SU-DHL-6 (cell line): ENCODE measurements at regions not wholly inside any gene's neighbourhood (a gene's known extent, or its start where the extent isn't known, plus 50 kb on each side); places are given as distances from the start of the nearest gene placed in this dataset.

Experiments
- H2AFZ ChIP-seq: fragments of 200-600 bp; sonication (generic); 2 replicates; pipeline ENCODE4 v1.6.1; 2014; ENCODE audit warnings: low read depth, mild to moderate bottlenecking, moderate library complexity, mixed read lengths, antibody characterized with exemption, low read length; ENCODE audit not compliant: severe bottlenecking
- H3F3A ChIP-seq: fragments of 200-600 bp; shearing (Covaris generic); 2 replicates; pipeline ENCODE4 v1.6.0; 2016; ENCODE audit warnings: antibody characterized with exemption, mild to moderate bottlenecking; ENCODE audit not compliant: insufficient read depth
- H3K27ac ChIP-seq: fragments of 200-600 bp; sonication (generic); 2 replicates; pipeline ENCODE4 v1.5.1; 2016; ENCODE audit warnings: low read depth, mild to moderate bottlenecking, low read length, moderate library complexity, mixed read lengths
- H3K27me3 ChIP-seq: fragments of 200-600 bp; sonication (generic), shearing (Covaris generic); 2 replicates; pipeline ENCODE4 v1.6.0; 2014; ENCODE audit warnings: mild to moderate bottlenecking, low read length
- H3K36me3 ChIP-seq: fragments of 200-600 bp; sonication (generic); 2 replicates; pipeline ENCODE4 v1.6.1; 2014; ENCODE audit warnings: mild to moderate bottlenecking, low read length, mixed read lengths
- H3K4me2 ChIP-seq: fragments of 300-600, 200-600 bp; shearing (Covaris generic), sonication (generic); 2 replicates; pipeline ENCODE4 v1.6.0; 2014; ENCODE audit warnings: low read length, low read depth, mild to moderate bottlenecking; ENCODE audit not compliant: poor library complexity, severe bottlenecking
- H3K4me3 ChIP-seq: fragments of 200-600 bp; sonication (generic); 2 replicates; pipeline ENCODE4 v1.5.1; 2014; ENCODE audit warnings: antibody characterized with exemption, low read length, mild to moderate bottlenecking, mixed read lengths; ENCODE audit not compliant: insufficient read depth, poor library complexity, severe bottlenecking
- H3K79me2 ChIP-seq: fragments of 200-600 bp; sonication (generic); 2 replicates; pipeline ENCODE4 v1.6.1; 2014; ENCODE audit warnings: mild to moderate bottlenecking, low read length, moderate library complexity; ENCODE audit not compliant: insufficient read depth
- H3K9ac ChIP-seq: fragments of 200-600 bp; sonication (generic); 2 replicates; pipeline ENCODE4 v1.7.0; 2014; ENCODE audit warnings: mild to moderate bottlenecking, low read length
- H3K9me2 ChIP-seq: fragments of 200-600 bp; sonication (generic); replicated peaks from 2 replicates; pipeline ENCODE4 v1.6.1; 2014; ENCODE audit warnings: low read length; ENCODE audit not compliant: insufficient read depth
- H3K9me3 ChIP-seq: fragments of 200-600 bp; sonication (generic); 2 replicates; pipeline ENCODE4 v1.6.1; 2014; ENCODE audit warnings: low read length, mixed read lengths; ENCODE audit not compliant: insufficient read depth
- H4K20me1 ChIP-seq: fragments of 200-600 bp; sonication (generic); 2 replicates; pipeline ENCODE4 v1.6.1; 2014; ENCODE audit warnings: low read depth, mild to moderate bottlenecking, antibody characterized with exemption, low read length, moderate library complexity, mixed read lengths
- CTCF ChIP-seq: fragments of 200-600 bp; sonication (generic); IDR thresholded peaks from one replicate; pipeline ENCODE4 v1.5.1; 2017; ENCODE audit warnings: antibody characterized with exemption, mild to moderate bottlenecking, low read length, moderate library complexity; ENCODE audit not compliant: insufficient read depth, poor library complexity, severe bottlenecking
- EZH2phosphoT487 ChIP-seq: fragments of 200-600 bp; sonication (generic), shearing (Covaris generic); conservative IDR thresholded peaks from 2 replicates; pipeline ENCODE4 v1.6.1; 2018; ENCODE audit warnings: mild to moderate bottlenecking, antibody characterized with exemption, low read length, moderate library complexity, mixed read lengths

GRCh38 chr22:22712092-22712658 lies 67.8 kb downstream of the GGTLC2 start:
- H3K36me3 ChIP-seq: no peaks in the 10 kb centered on the region
- TF ChIP-seq CTCF: no peak
- no peak for TF ChIP-seq EZH2phosphoT487
- H3K79me2 ChIP-seq: no peaks in the 10 kb centered on the region
- no peak overlapping the region for H3K9ac ChIP-seq
- H3K27me3 ChIP-seq: no peaks in the 10 kb centered on the region
- H3K9me2 ChIP-seq: no peaks in the 10 kb centered on the region
- no peak overlapping the region for H3K4me2 ChIP-seq
- no peaks in the 10 kb centered on the region for H4K20me1 ChIP-seq
- H3K4me3 ChIP-seq: no peak overlapping the region
- H2AFZ ChIP-seq: no peak overlapping the region
- H3K9me3 ChIP-seq: no peaks in the 10 kb centered on the region
- no peak overlapping the region for H3K27ac ChIP-seq
- no peaks in the 10 kb centered on the region for H3F3A ChIP-seq

GRCh38 chr22:22712666-22713365 lies 68.4 kb downstream of the GGTLC2 start:
- Histone ChIP-seq H3K4me2 (no peak overlapping the region), H2AFZ (no peak overlapping the region), H3K4me3 (no peak overlapping the region), H3K27ac (no peak overlapping the region), H3K36me3 (no peaks in the 10 kb centered on the region), H3K9me2 (no peaks in the 10 kb centered on the region), H3K79me2 (no peaks in the 10 kb centered on the region), H3F3A (no peaks in the 10 kb centered on the region), H3K27me3 (no peaks in the 10 kb centered on the region), H3K9me3 (no peaks in the 10 kb centered on the region), H3K9ac (no peak overlapping the region), H4K20me1 (no peaks in the 10 kb centered on the region)
- TF ChIP-seq EZH2phosphoT487 (no peak), CTCF (no peak)

GRCh38 chr22:22713416-22713815 lies 69.0 kb downstream of the GGTLC2 start:
- H3K27me3 ChIP-seq: no peaks in the 10 kb centered on the region
- H4K20me1 ChIP-seq: no peaks in the 10 kb centered on the region
- H3K9ac ChIP-seq: no peak overlapping the region
- H2AFZ ChIP-seq: no peak overlapping the region
- no peaks in the 10 kb centered on the region for H3F3A ChIP-seq
- H3K79me2 ChIP-seq: no peaks in the 10 kb centered on the region
- H3K4me3 ChIP-seq: no peak overlapping the region
- H3K9me3 ChIP-seq: no peaks in the 10 kb centered on the region
- TF ChIP-seq EZH2phosphoT487 (no peak), CTCF (no peak)
- no peak overlapping the region for H3K4me2 ChIP-seq
- H3K9me2 ChIP-seq: no peaks in the 10 kb centered on the region
- H3K27ac ChIP-seq: no peak overlapping the region
- no peaks in the 10 kb centered on the region for H3K36me3 ChIP-seq
